22Rv1 (cell line): ENCODE measurements at regions not wholly inside any gene's neighbourhood (a gene's known extent, or its start where the extent isn't known, plus 50 kb on each side); places are given as distances from the start of the nearest gene placed in this dataset.

Experiments used
- H3K27ac ChIP-seq: fragments of 450-650 bp; 2 replicates; pipeline ENCODE4 v1.5.1; 2017
- CTCF ChIP-seq: fragments of 450-650 bp; IDR thresholded peaks from 2 replicates; pipeline ENCODE4 v1.5.1; 2017; ENCODE audit warnings: mild to moderate bottlenecking
- ZFX ChIP-seq: fragments of 450-650 bp; IDR thresholded peaks from 2 replicates; pipeline ENCODE4 v1.6.1; 2017; ENCODE audit warnings: antibody characterized with exemption, borderline replicate concordance

- no peak overlapping the region for H3K27ac ChIP-seq
- TF ChIP-seq ZFX: no peak
- no peak for TF ChIP-seq CTCF
Measured at GRCh38 chr18:59758837-59759236, 61.6 kb upstream of the CCBE1 start.

GRCh38 chr18:59758106-59758505 lies 60.9 kb upstream of the CCBE1 start:
- H3K27ac ChIP-seq: no peak overlapping the region
- TF ChIP-seq CTCF: no peak
- TF ChIP-seq ZFX: no peak

GRCh38 chr18:59752666-59753065 lies 55.4 kb upstream of the CCBE1 start:
- TF ChIP-seq CTCF (no peak), ZFX (no peak)
- H3K27ac ChIP-seq: no peak overlapping the region

GRCh38 chr18:59751186-59751585 lies 54.0 kb upstream of the CCBE1 start:
- TF ChIP-seq CTCF (no peak), ZFX (no peak)
- no peak overlapping the region for H3K27ac ChIP-seq

- TF ChIP-seq CTCF (no peak), ZFX (no peak)
- no peak overlapping the region for H3K27ac ChIP-seq
Measured at GRCh38 chr18:59748628-59749360, 51.6 kb upstream of the CCBE1 start.
